ENCODE measurements at regions not wholly inside any gene's neighbourhood (a gene's known extent, or its start where the extent isn't known, plus 50 kb on each side); places are given as distances from the start of the nearest gene placed in this dataset.

DNA sequence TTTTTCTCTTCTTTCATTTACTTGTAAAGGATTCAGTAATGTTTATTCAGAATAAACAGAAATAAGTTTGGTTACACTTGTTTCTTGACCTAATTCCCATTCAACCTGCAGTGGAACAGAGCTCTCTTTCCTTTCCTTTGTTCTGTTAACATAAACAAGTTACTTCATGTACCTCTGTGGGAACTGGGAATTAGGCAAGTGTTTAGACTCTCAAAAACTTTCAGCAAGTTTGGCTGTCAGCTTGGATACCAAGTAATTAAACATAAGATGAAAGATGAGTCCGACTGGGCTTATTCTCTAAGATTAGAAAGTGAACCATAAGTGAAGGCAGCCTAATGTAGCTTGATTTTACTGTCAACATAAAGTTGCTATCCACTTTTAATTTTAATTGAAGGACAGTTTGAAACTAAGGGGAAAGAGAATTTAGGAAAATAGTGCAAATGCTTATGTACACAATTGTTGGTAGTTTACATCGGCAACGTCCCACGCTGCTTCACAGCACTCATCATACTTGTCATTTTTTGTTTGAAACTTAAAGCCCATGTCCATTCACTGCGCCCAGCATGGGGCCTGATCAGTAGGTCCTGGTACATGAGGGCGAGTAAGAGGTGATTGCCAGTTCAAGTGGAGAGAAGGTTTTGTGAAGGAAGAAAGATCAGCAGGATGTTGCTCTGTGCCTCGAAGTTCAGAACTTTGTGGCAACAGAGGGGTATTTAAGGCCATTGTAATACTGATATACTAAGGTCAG lies 113.0 kb downstream of the PLEKHG1 start:
- TF ChIP-seq, protein P1, sequence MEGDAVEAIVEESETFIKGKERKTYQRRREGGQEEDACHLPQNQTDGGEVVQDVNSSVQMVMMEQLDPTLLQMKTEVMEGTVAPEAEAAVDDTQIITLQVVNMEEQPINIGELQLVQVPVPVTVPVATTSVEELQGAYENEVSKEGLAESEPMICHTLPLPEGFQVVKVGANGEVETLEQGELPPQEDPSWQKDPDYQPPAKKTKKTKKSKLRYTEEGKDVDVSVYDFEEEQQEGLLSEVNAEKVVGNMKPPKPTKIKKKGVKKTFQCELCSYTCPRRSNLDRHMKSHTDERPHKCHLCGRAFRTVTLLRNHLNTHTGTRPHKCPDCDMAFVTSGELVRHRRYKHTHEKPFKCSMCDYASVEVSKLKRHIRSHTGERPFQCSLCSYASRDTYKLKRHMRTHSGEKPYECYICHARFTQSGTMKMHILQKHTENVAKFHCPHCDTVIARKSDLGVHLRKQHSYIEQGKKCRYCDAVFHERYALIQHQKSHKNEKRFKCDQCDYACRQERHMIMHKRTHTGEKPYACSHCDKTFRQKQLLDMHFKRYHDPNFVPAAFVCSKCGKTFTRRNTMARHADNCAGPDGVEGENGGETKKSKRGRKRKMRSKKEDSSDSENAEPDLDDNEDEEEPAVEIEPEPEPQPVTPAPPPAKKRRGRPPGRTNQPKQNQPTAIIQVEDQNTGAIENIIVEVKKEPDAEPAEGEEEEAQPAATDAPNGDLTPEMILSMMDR (IDR thresholded peaks at IDR 0.05) = no peak
- no peak for TF ChIP-seq EP300 (IDR thresholded peaks at IDR 0.05)
